Testis (tissue), 2 donors: ENCODE measurements at regions not wholly inside any gene's neighbourhood (a gene's known extent, or its start where the extent isn't known, plus 50 kb on each side); places are given as distances from the start of the nearest gene placed in this dataset.

Experiments used
- CTCF ChIP-seq, 3 experiments: fragments of 450-650 bp in 2 of 3; fragments of 200-600 bp in 1 of 3; sonication (generic) in 1 of 3; IDR thresholded peaks; one replicate each; pipeline ENCODE4 v1.5.1; 2016 to 2019; ENCODE audit warnings: antibody characterized with exemption in 3 of 3, mild to moderate bottlenecking in 2 of 3, moderate library complexity in 1 of 3
- POLR2A ChIP-seq: fragments of 450-650 bp; IDR thresholded peaks from one replicate; pipeline ENCODE4 v1.6.1; 2017; ENCODE audit warnings: antibody characterized with exemption, mild to moderate bottlenecking, moderate library complexity

- TF ChIP-seq CTCF (IDR thresholded peaks at IDR 0.05) (no peak), POLR2A (no peak)
Observed at GRCh38 chr7:13098161-13098560, 410.7 kb downstream of the ARL4A start.
